HepG2 (cell line): ENCODE measurements at regions not wholly inside any gene's neighbourhood (a gene's known extent, or its start where the extent isn't known, plus 50 kb on each side); places are given as distances from the start of the nearest gene placed in this dataset.

Experiments used
- ATAC-seq: fragments of 200-7000 bp; cut with Tn5 transposase; 3 replicates; pipeline ENCODE4 v1.9.1; 2020; ENCODE audit warnings: mild to moderate bottlenecking, moderate library complexity
- BruUV-seq: library from RNA; stranded (reverse); fragments of 400-500 nt; replicated peaks from 2 replicates; lab custom pipeline; 2021; lab: Mats Ljungman, UMichigan
- CTCF ChIA-PET: fragments of 300-600 bp; formaldehyde crosslinking; extraction: SDS; loops from one replicate; lab custom pipeline; 2021; ENCODE audit warnings: low total read pairs, inconsistent platforms, low intra/inter-chr PET ratio; lab: Yijun Ruan, JAX
- POLR2A ChIA-PET: fragments of 350-600 bp; sonication (Branson Sonifier 250); formaldehyde crosslinking; loops from one replicate; lab custom pipeline; 2020; ENCODE audit warnings: antibody characterized with exemption, inconsistent platforms; lab: Yijun Ruan, JAX
- DNase-seq: peaks from one replicate; pipeline ENCODE4 v3.0.0-alpha.2; 2015; ENCODE audit warnings: low spot score
- FAIRE-seq: peaks from 3 replicates; lab custom pipeline; 2011; peaks lifted over from hg19 to GRCh38; lab: Jason Lieb, UNC
- H2AFZ ChIP-seq: one replicate; pipeline ENCODE4 v1.6.1; 2011; ENCODE audit warnings: low read length, inconsistent platforms
- H3K27ac ChIP-seq: fragments of 300-600 bp; 3 replicates; pipeline ENCODE4 v1.8.0; 2011; ENCODE audit warnings: mixed run types, mild to moderate bottlenecking, mixed read lengths, low read length, inconsistent platforms; ENCODE audit not compliant: insufficient read depth; ENCODE audit errors: extremely low read length
- H3K27me3 ChIP-seq, 2 experiments: fragments of 200-600 bp in 1 of 2; 2 replicates in 1 of 2; 3 replicates in 1 of 2; pipeline versions ENCODE4 v1.6.0 to v1.8.0; 2011; ENCODE audit warnings: low read length in 2 of 2, mild to moderate bottlenecking in 2 of 2, moderate library complexity in 2 of 2, inconsistent platforms in 1 of 2; ENCODE audit not compliant: insufficient read depth in 2 of 2, control insufficient read depth in 1 of 2
- H3K36me3 ChIP-seq, 2 experiments: fragments of 200-600 bp in 1 of 2; replicated peaks in 1 of 2; 2 replicates in 1 of 2; 3 replicates in 1 of 2; pipeline versions ENCODE4 v1.5.1 to v1.8.0; 2011; ENCODE audit warnings: low read length in 2 of 2, inconsistent platforms in 1 of 2; ENCODE audit not compliant: insufficient read depth in 2 of 2, control insufficient read depth in 1 of 2
- H3K4me1 ChIP-seq: 2 replicates; pipeline ENCODE4 v1.5.1; 2012; ENCODE audit warnings: low read length, inconsistent platforms; ENCODE audit not compliant: insufficient read depth
- H3K4me2 ChIP-seq: 2 replicates; pipeline ENCODE4 v1.6.0; 2011; ENCODE audit warnings: low read depth, low read length, inconsistent platforms
- H3K4me3 ChIP-seq, 3 experiments: fragments of 200-600 bp in 1 of 3; sonication (generic), shearing (Covaris generic) in 1 of 3; replicated peaks in 1 of 3; 2 replicates each; pipeline ENCODE4 v1.5.1; 2011 to 2016; ENCODE audit warnings: low read length in 3 of 3, inconsistent platforms in 2 of 3, low read depth in 2 of 3, mild to moderate bottlenecking in 2 of 3, control low read depth in 1 of 3, mixed read lengths in 1 of 3; ENCODE audit not compliant: insufficient read depth in 1 of 3
- H3K79me2 ChIP-seq: one replicate; pipeline ENCODE4 v1.6.1; 2011; ENCODE audit warnings: low read length, inconsistent platforms; ENCODE audit not compliant: insufficient read depth
- H3K9ac ChIP-seq: 2 replicates; pipeline ENCODE4 v1.6.0; 2011; ENCODE audit warnings: mild to moderate bottlenecking, low read depth, low read length, inconsistent platforms; ENCODE audit not compliant: insufficient read depth
- H3K9me3 ChIP-seq: 2 replicates; pipeline ENCODE4 v1.5.1; 2012; ENCODE audit warnings: mild to moderate bottlenecking, low read length
- H4K20me1 ChIP-seq: 2 replicates; pipeline ENCODE4 v1.6.0; 2011; ENCODE audit warnings: inconsistent platforms, mild to moderate bottlenecking, low read length, moderate library complexity; ENCODE audit not compliant: insufficient read depth
- JUND ChIP-seq: sonication (generic); formaldehyde crosslinking; IDR thresholded peaks from 2 replicates; pipeline ENCODE4 v1.8.0; 2022; ENCODE audit warnings: mild to moderate bottlenecking, missing genetic modification reagents
- RXRB ChIP-seq: IDR thresholded peaks from 2 replicates; pipeline ENCODE4 v1.6.1; 2016; ENCODE audit warnings: borderline replicate concordance, missing genetic modification reagents, missing compliant biosample characterization
- ZC3H4 ChIP-seq: sonication (generic); formaldehyde crosslinking; IDR thresholded peaks from 2 replicates; pipeline ENCODE4 v1.4.0; 2020; ENCODE audit warnings: missing genetic modification reagents, borderline replicate concordance
- ZNF3 ChIP-seq: IDR thresholded peaks from 2 replicates; pipeline ENCODE4 v1.7.0; 2017; ENCODE audit warnings: inconsistent platforms
- ZNF562 ChIP-seq: sonication (generic); formaldehyde crosslinking; IDR thresholded peaks from 2 replicates; pipeline ENCODE4 v1.8.0; 2022; ENCODE audit warnings: missing genetic modification reagents, borderline replicate concordance
- ZNF605 ChIP-seq: sonication (generic); formaldehyde crosslinking; IDR thresholded peaks from 2 replicates; pipeline ENCODE4 v1.8.0; 2022; ENCODE audit warnings: mild to moderate bottlenecking, missing genetic modification reagents
- ZSCAN29 ChIP-seq: sonication (generic); formaldehyde crosslinking; conservative IDR thresholded peaks from 2 replicates; pipeline ENCODE4 v1.4.0; 2020; ENCODE audit warnings: mild to moderate bottlenecking, missing genetic modification reagents
- WGBS: methylation state at CpG from one replicate; pipeline ENCODE4 v1.1.6; 2017; ENCODE audit warnings: low lambda C conversion rate; 5-methylcytosine and 5-hydroxymethylcytosine counted together
- in situ Hi-C: cut with HindIII; loops from 2 replicates; pipeline ENCODE4 v1.10.0; 2017; ENCODE audit warnings: low pct_unique_long_range_greater_than_20kb; ENCODE audit not compliant: extremely low pct_ligation_motif_present
- intact Hi-C: fragments of 100-400 bp; cut with micrococcal nuclease; formaldehyde crosslinking; loops from one replicate; pipeline ENCODE4 v1.10.0; 2022; ENCODE audit not compliant: unreplicated experiment
- TF ChIP-seq, protein P1 (sequence below): IDR thresholded peaks from 2 replicates; pipeline ENCODE4 v1.6.1; 2016; ENCODE audit warnings: low read depth, control low read depth
- TF ChIP-seq, protein P2 (sequence below): fragments of 450-650 bp; IDR thresholded peaks from 2 replicates; pipeline ENCODE4 v1.6.1; 2017

DNA sequence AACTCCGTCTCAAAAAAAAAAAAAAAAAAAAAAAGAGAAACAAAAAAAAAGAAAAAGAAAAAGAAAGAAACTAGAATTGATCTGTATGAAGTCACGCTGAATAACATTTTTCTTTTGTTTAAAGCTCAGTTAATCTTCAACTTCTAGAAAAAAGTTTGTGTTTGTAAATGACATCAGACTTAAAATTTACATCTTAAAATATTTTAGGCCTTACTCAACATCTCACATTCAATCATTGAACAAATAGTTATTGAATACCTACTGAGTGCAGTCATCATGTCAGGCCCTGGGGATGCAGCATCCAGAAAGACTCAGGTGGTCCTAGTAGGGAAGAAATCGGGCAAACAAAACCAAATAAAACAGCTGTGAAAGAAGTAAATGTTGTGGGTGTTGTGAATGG, 292.3 kb upstream of the FANCL start (continued):
- TF ChIP-seq RXRB (CRISPR knock-in tag) (no peak), ZNF605 (CRISPR knock-in tag) (no peak)

DNA sequence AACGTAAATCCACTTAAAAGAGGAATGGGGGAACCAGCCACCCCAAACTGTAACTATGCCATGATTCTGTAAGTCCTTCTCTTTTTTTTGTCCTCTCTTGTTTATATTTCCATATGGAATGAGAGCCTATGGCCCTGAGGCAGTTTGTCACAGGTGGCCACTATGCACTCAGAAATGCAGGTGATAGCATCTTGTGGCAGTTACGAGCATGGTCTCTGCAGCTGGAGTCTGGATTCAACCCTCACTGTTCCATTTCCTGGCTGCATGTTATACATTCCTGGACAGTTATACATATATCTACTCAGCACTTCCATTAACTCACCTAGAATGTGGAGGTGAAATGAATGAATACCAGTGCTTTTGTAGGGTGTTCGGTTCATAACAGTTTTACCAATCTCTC, 291.5 kb upstream of the FANCL start:
- no peaks in the 10 kb centered on the region for H3K4me1 ChIP-seq
- no TSS peak for BruUV-seq
- no peak for FAIRE-seq
- no peak overlapping the region for H2AFZ ChIP-seq
- ATAC-seq = no peak
- H3K27ac ChIP-seq = no peak overlapping the region
- intact Hi-C loops (no loop called here), in situ Hi-C loops (no loop called here)
- no peak overlapping the region for H3K9ac ChIP-seq
- H3K27me3 ChIP-seq = no peaks in the 10 kb centered on the region; a peak in 1 of 5 replicates
- no peak overlapping the region for H3K4me2 ChIP-seq
- H3K4me3 ChIP-seq = no peak overlapping the region
- H4K20me1 ChIP-seq = no peaks in the 10 kb centered on the region
- H3K36me3 ChIP-seq = no peaks in the 10 kb centered on the region
- ChIA-PET POLR2A (no interaction called here), CTCF (no interaction called here)
- no peaks in the 10 kb centered on the region for H3K9me3 ChIP-seq
- TF ChIP-seq JUND (CRISPR knock-in tag) (no peak), ZNF3 (no peak), ZNF562 (no peak), ZC3H4 (CRISPR knock-in tag) (no peak), ZSCAN29 (CRISPR knock-in tag) (no peak)
- TF ChIP-seq, protein P1, sequence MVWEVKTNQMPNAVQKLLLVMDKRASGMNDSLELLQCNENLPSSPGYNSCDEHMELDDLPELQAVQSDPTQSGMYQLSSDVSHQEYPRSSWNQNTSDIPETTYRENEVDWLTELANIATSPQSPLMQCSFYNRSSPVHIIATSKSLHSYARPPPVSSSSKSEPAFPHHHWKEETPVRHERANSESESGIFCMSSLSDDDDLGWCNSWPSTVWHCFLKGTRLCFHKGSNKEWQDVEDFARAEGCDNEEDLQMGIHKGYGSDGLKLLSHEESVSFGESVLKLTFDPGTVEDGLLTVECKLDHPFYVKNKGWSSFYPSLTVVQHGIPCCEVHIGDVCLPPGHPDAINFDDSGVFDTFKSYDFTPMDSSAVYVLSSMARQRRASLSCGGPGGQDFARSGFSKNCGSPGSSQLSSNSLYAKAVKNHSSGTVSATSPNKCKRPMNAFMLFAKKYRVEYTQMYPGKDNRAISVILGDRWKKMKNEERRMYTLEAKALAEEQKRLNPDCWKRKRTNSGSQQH (CRISPR knock-in tag) = no peak
- TF ChIP-seq, protein P2, sequence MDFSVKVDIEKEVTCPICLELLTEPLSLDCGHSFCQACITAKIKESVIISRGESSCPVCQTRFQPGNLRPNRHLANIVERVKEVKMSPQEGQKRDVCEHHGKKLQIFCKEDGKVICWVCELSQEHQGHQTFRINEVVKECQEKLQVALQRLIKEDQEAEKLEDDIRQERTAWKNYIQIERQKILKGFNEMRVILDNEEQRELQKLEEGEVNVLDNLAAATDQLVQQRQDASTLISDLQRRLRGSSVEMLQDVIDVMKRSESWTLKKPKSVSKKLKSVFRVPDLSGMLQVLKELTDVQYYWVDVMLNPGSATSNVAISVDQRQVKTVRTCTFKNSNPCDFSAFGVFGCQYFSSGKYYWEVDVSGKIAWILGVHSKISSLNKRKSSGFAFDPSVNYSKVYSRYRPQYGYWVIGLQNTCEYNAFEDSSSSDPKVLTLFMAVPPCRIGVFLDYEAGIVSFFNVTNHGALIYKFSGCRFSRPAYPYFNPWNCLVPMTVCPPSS = no peak
- no peak for DNase-seq
- H3K79me2 ChIP-seq = no peaks in the 10 kb centered on the region
- 3% methylated on average over 3 of the region's 3 CpGs for WGBS
